NCI-H2029 treated with DMSO at 0.1 percent for 48 hours (cell line): ENCODE measurements at regions not wholly inside any gene's neighbourhood (a gene's known extent, or its start where the extent isn't known, plus 50 kb on each side); places are given as distances from the start of the nearest gene placed in this dataset.
"Not testable (repeated sequence)": the region's sequence is repeated elsewhere in the genome, so short reads cannot be mapped to it uniquely, and the experiment has no call there.

ENCODE experiments used
- DNase-seq: peaks from one replicate; lab custom pipeline; 2025; lab: John Stamatoyannopoulos, UW

- peak; percentile 57 for DNase-seq
Observed at GRCh38 chr12:47307680-47308399, 228.1 kb upstream of the AMIGO2 start.

- DNase-seq = not testable (repeated sequence)
Observed at GRCh38 chr12:47306773-47307679, 227.3 kb upstream of the AMIGO2 start.

GRCh38 chr12:47306130-47306529 lies 226.4 kb upstream of the AMIGO2 start:
- DNase-seq = no peak

- DNase-seq = no peak
Observed at GRCh38 chr12:47305464-47305863, 225.7 kb upstream of the AMIGO2 start.

GRCh38 chr12:47303995-47304560 lies 224.3 kb upstream of the AMIGO2 start:
- DNase-seq = no peak

- no peak for DNase-seq
Observed at GRCh38 chr12:47303207-47303606, 223.4 kb upstream of the AMIGO2 start.

GRCh38 chr12:47302111-47302671 lies 222.4 kb upstream of the AMIGO2 start:
- no peak for DNase-seq

GRCh38 chr12:47299586-47299985 lies 219.8 kb upstream of the AMIGO2 start:
- DNase-seq = no peak

GRCh38 chr12:47297993-47298392 lies 218.2 kb upstream of the AMIGO2 start:
- no peak for DNase-seq

GRCh38 chr12:47296828-47297227 lies 217.1 kb upstream of the AMIGO2 start:
- DNase-seq = no peak

GRCh38 chr12:47293406-47293805 lies 213.6 kb upstream of the AMIGO2 start:
- DNase-seq = no peak

- DNase-seq = no peak
Observed at GRCh38 chr12:47286676-47287075, 206.9 kb upstream of the AMIGO2 start.
